H1 (cell line): ENCODE measurements at regions not wholly inside any gene's neighbourhood (a gene's known extent, or its start where the extent isn't known, plus 50 kb on each side); places are given as distances from the start of the nearest gene placed in this dataset.

ENCODE experiments used
- CTCF ChIA-PET: fragments of 300-600 bp; sonication (Branson Sonifier 250); formaldehyde crosslinking; loops from one replicate; lab custom pipeline; 2021; ENCODE audit not compliant: partially characterized antibody; lab: Charles Lee
- POLR2A ChIA-PET: fragments of 300-600 bp; sonication (Branson Sonifier 250); formaldehyde crosslinking; loops from one replicate; lab custom pipeline; 2021; ENCODE audit warnings: inconsistent platforms; ENCODE audit not compliant: partially characterized antibody; lab: Charles Lee
- DNase-seq, 2 experiments: peaks; one replicate each; pipeline versions ENCODE4 v3.0.0 to v3.0.0-alpha.2; 2010 to 2022; ENCODE audit warnings: low spot score in 2 of 2, low read depth in 1 of 2, mixed read lengths in 1 of 2
- FAIRE-seq: peaks from 2 replicates; lab custom pipeline; 2011; peaks lifted over from hg19 to GRCh38; lab: Jason Lieb, UNC
- H2AFZ ChIP-seq: 2 replicates; pipeline ENCODE4 v1.8.1; 2012; ENCODE audit warnings: low read length, inconsistent platforms
- H2AK5ac ChIP-seq: 2 replicates; pipeline ENCODE4 v1.6.1; 2013; ENCODE audit warnings: low read depth, low read length
- H2BK120ac ChIP-seq: replicated peaks from 2 replicates; pipeline ENCODE3; 2013; ENCODE audit warnings: low read depth, low read length, inconsistent platforms
- H2BK12ac ChIP-seq: 2 replicates; pipeline ENCODE4 v1.6.1; 2013; ENCODE audit warnings: low read depth, low read length
- H2BK15ac ChIP-seq: 2 replicates; pipeline ENCODE4 v1.6.1; 2013; ENCODE audit warnings: low read length
- H2BK20ac ChIP-seq: 2 replicates; pipeline ENCODE4 v1.6.1; 2013; ENCODE audit warnings: low read length
- H2BK5ac ChIP-seq: 2 replicates; pipeline ENCODE4 v1.6.1; 2013; ENCODE audit warnings: low read depth, low read length
- H3K14ac ChIP-seq: 2 replicates; pipeline ENCODE4 v1.6.1; 2013; ENCODE audit warnings: inconsistent platforms; ENCODE audit not compliant: insufficient read length
- H3K18ac ChIP-seq: 2 replicates; pipeline ENCODE4 v1.6.1; 2013; ENCODE audit warnings: low read length; ENCODE audit errors: extremely low read depth
- H3K23ac ChIP-seq: 2 replicates; pipeline ENCODE4 v1.6.1; 2013; ENCODE audit warnings: inconsistent platforms; ENCODE audit not compliant: insufficient read length
- H3K23me2 ChIP-seq: 2 replicates; pipeline ENCODE4 v1.6.1; 2013; ENCODE audit warnings: low read depth, low read length
- H3K27ac ChIP-seq: 2 replicates; pipeline ENCODE4 v1.6.1; 2011; ENCODE audit warnings: low read depth, low read length, inconsistent platforms
- H3K27me3 ChIP-seq, 4 experiments: replicated peaks in 1 of 4; 1 replicate in 1 of 4; 2 replicates in 3 of 4; pipeline versions ENCODE4 v1.6.1 to v1.8.1; 2011 to 2013; ENCODE audit warnings: low read length in 3 of 4, mild to moderate bottlenecking in 3 of 4, inconsistent platforms in 2 of 4, mixed read lengths in 2 of 4, moderate library complexity in 1 of 4; ENCODE audit not compliant: control insufficient read depth in 3 of 4, insufficient read depth in 3 of 4; ENCODE audit errors: extremely low read depth in 1 of 4
- H3K36me3 ChIP-seq, 4 experiments: 2 replicates each; pipeline versions ENCODE4 v1.6.1 to v1.8.1; 2011 to 2013; ENCODE audit warnings: mild to moderate bottlenecking in 4 of 4, low read length in 3 of 4, moderate library complexity in 2 of 4, control low read depth in 1 of 4, inconsistent platforms in 1 of 4; ENCODE audit not compliant: insufficient read depth in 4 of 4, control insufficient read depth in 2 of 4
- H3K4ac ChIP-seq: replicated peaks from 2 replicates; pipeline ENCODE3; 2013; ENCODE audit warnings: low read length, low read depth, mixed read lengths, inconsistent platforms; ENCODE audit not compliant: insufficient read length
- H3K4me1 ChIP-seq, 4 experiments: replicated peaks in 1 of 4; 1 replicate in 1 of 4; 2 replicates in 3 of 4; pipeline versions ENCODE4 v1.6.1 to v1.8.1; 2011 to 2013; ENCODE audit warnings: low read length in 3 of 4, inconsistent platforms in 2 of 4, mixed read lengths in 1 of 4; ENCODE audit not compliant: insufficient read depth in 4 of 4, control insufficient read depth in 3 of 4
- H3K4me2 ChIP-seq, 2 experiments: 2 replicates each; pipeline versions ENCODE4 v1.6.1 to v1.8.1; 2011 to 2013; ENCODE audit warnings: low read depth in 2 of 2, low read length in 2 of 2, control low read depth in 1 of 2, inconsistent platforms in 1 of 2, mild to moderate bottlenecking in 1 of 2; ENCODE audit not compliant: insufficient read depth in 1 of 2
- H3K4me3 ChIP-seq, 4 experiments: fragments of 200-600, 300-600 bp in 1 of 4; sonication (generic), shearing (Covaris generic), sonication (Bioruptor Twin) in 1 of 4; 2 replicates each; pipeline versions ENCODE4 v1.5.1 to v1.8.1; 2011 to 2016; ENCODE audit warnings: low read length in 4 of 4, low read depth in 3 of 4, control low read depth in 2 of 4, inconsistent platforms in 2 of 4, mild to moderate bottlenecking in 2 of 4, mixed read lengths in 1 of 4, moderate library complexity in 1 of 4; ENCODE audit not compliant: insufficient read depth in 2 of 4; ENCODE audit errors: extremely low read depth in 1 of 4
- H3K56ac ChIP-seq: replicated peaks from 2 replicates; pipeline ENCODE3; 2013; ENCODE audit warnings: low read depth, mild to moderate bottlenecking, mixed read lengths, low read length, inconsistent platforms; ENCODE audit not compliant: insufficient read length
- H3K79me1 ChIP-seq: 2 replicates; pipeline ENCODE4 v1.6.1; 2013; ENCODE audit warnings: low read depth, low read length, control low read depth
- H3K79me2 ChIP-seq, 2 experiments: 2 replicates each; pipeline versions ENCODE4 v1.6.1 to v1.8.1; 2012 to 2013; ENCODE audit warnings: low read length in 2 of 2, mild to moderate bottlenecking in 2 of 2, inconsistent platforms in 1 of 2; ENCODE audit not compliant: insufficient read depth in 2 of 2, control insufficient read depth in 1 of 2
- H3K9ac ChIP-seq, 4 experiments: replicated peaks in 1 of 4; 1 replicate in 1 of 4; 2 replicates in 3 of 4; pipeline versions ENCODE4 v1.6.1 to v1.8.1; 2011 to 2013; ENCODE audit warnings: low read depth in 3 of 4, low read length in 3 of 4, control low read depth in 2 of 4, mild to moderate bottlenecking in 2 of 4, moderate library complexity in 2 of 4, inconsistent platforms in 1 of 4; ENCODE audit errors: extremely low read depth in 1 of 4
- H3K9me3 ChIP-seq, 2 experiments: 2 replicates each; pipeline versions ENCODE4 v1.6.1 to v1.8.1; 2012 to 2013; ENCODE audit warnings: mild to moderate bottlenecking in 2 of 2, moderate library complexity in 2 of 2, control low read depth in 1 of 2, inconsistent platforms in 1 of 2, low read depth in 1 of 2, low read length in 1 of 2, mixed read lengths in 1 of 2; ENCODE audit not compliant: insufficient read depth in 2 of 2
- H4K20me1 ChIP-seq, 2 experiments: replicated peaks in 1 of 2; 2 replicates each; pipeline versions ENCODE3 to v1.8.1; 2011 to 2013; ENCODE audit warnings: inconsistent platforms in 2 of 2, low read length in 2 of 2, mild to moderate bottlenecking in 1 of 2; ENCODE audit not compliant: insufficient read depth in 2 of 2, control insufficient read depth in 1 of 2
- H4K5ac ChIP-seq: 2 replicates; pipeline ENCODE4 v1.6.1; 2013; ENCODE audit warnings: low read length, low read depth, mixed read lengths, inconsistent platforms; ENCODE audit not compliant: insufficient read length
- H4K8ac ChIP-seq: 2 replicates; pipeline ENCODE4 v1.8.0; 2013; ENCODE audit warnings: mild to moderate bottlenecking, moderate library complexity, low read length, inconsistent platforms; ENCODE audit not compliant: insufficient read depth; ENCODE audit errors: extremely low read depth
- H4K91ac ChIP-seq: replicated peaks from 2 replicates; pipeline ENCODE3; 2013; ENCODE audit warnings: low read length, mixed read lengths, inconsistent platforms; ENCODE audit not compliant: insufficient read length
- CREB1 ChIP-seq: IDR thresholded peaks from 2 replicates; pipeline ENCODE4 v1.6.1; 2012; ENCODE audit warnings: inconsistent platforms
- PHF8 ChIP-seq: fragments of 200-600 bp; sonication (generic); conservative IDR thresholded peaks from 2 replicates; pipeline ENCODE4 v1.7.1; 2012; ENCODE audit warnings: low read depth, mild to moderate bottlenecking, inconsistent platforms, low read length, moderate library complexity
- POLR2AphosphoS5 ChIP-seq: IDR thresholded peaks from 2 replicates; pipeline ENCODE4 v1.6.1; 2011; ENCODE audit warnings: low read depth, low read length
- SAP30 ChIP-seq: fragments of 300-600 bp; sonication (generic); IDR thresholded peaks from 2 replicates; pipeline ENCODE4 v1.7.1; 2012; ENCODE audit warnings: low read length, moderate library complexity, mild to moderate bottlenecking, inconsistent platforms; ENCODE audit not compliant: insufficient read depth, insufficient replicate concordance
- WGBS, 2 experiments: shearing (Covaris generic) in 1 of 2; methylation state at CpG; one replicate each; pipeline versions ENCODE4 v1.1.6 to v1.1.7; 2013 to 2015; ENCODE audit warnings: low lambda C conversion rate in 2 of 2, mixed read lengths in 2 of 2, inconsistent platforms in 1 of 2, low coverage in 1 of 2, missing lambda C conversion rate in 1 of 2; ENCODE audit not compliant: insufficient replicate concordance in 2 of 2, insufficient coverage in 1 of 2, insufficient read length in 1 of 2; ENCODE audit errors: extremely low coverage in 1 of 2, missing lambda C conversion rate in 1 of 2; 5-methylcytosine and 5-hydroxymethylcytosine counted together

GRCh38 chr3:145639003-145639606 is 521.9 kb downstream of the PLOD2 start:
- H2BK15ac ChIP-seq = no peak overlapping the region
- WGBS, 2 experiments = 90% methylated on average over 4 of the region's 4 CpGs; no CpG with 5 or more reads in 1 of the 2 experiments
- H3K9me3 ChIP-seq = no peaks in the 10 kb centered on the region
- FAIRE-seq (no peak), DNase-seq (no peak)
- H3K4ac ChIP-seq = no peak overlapping the region
- no peaks in the 10 kb centered on the region for H3K79me2 ChIP-seq
- no peak overlapping the region for H2BK120ac ChIP-seq
- no peak overlapping the region for H3K4me3 ChIP-seq
- no peak overlapping the region for H4K91ac ChIP-seq
- no peak overlapping the region for H4K8ac ChIP-seq
- H2BK12ac ChIP-seq = no peak overlapping the region
- no peak overlapping the region for H3K27ac ChIP-seq
- ChIA-PET POLR2A (no interaction called here), CTCF (interaction anchor here (1.3 to 1.5 kb wide), 2 partner anchors 14 to 15 kb away, joined by 3 to 5 read pairs; no protein-coding TSS in a partner anchor)
- H2BK5ac ChIP-seq = no peak overlapping the region
- no peak overlapping the region for H3K18ac ChIP-seq
- no peak overlapping the region for H3K56ac ChIP-seq
- H4K20me1 ChIP-seq = no peaks in the 10 kb centered on the region
- H3K27me3 ChIP-seq = no peaks in the 10 kb centered on the region
- H2AFZ ChIP-seq = no peak overlapping the region
- no peak overlapping the region for H3K9ac ChIP-seq
- no peaks in the 10 kb centered on the region for H3K79me1 ChIP-seq
- H4K5ac ChIP-seq = no peak overlapping the region
- H2AK5ac ChIP-seq = no peak overlapping the region
- no peak overlapping the region for H3K14ac ChIP-seq
- no peak for TF ChIP-seq SAP30
- TF ChIP-seq PHF8 = no peak
- no peak for TF ChIP-seq POLR2AphosphoS5
- no peak for TF ChIP-seq CREB1
- no peak overlapping the region for H3K4me2 ChIP-seq
- H3K23me2 ChIP-seq = no peaks in the 10 kb centered on the region
- no peaks in the 10 kb centered on the region for H3K36me3 ChIP-seq
- no peak overlapping the region for H3K23ac ChIP-seq
- H3K4me1 ChIP-seq = no peaks in the 10 kb centered on the region
- H2BK20ac ChIP-seq = no peak overlapping the region
